Choroid plexus epithelial cell (primary cell): ENCODE measurements at regions not wholly inside any gene's neighbourhood (a gene's known extent, or its start where the extent isn't known, plus 50 kb on each side); places are given as distances from the start of the nearest gene placed in this dataset.

Experiments used
- DNase-seq: peaks from one replicate; pipeline ENCODE4 v3.0.0-alpha.2; 2010; ENCODE audit warnings: low read depth
- H3K4me3 ChIP-seq: 2 replicates; pipeline ENCODE4 v1.5.1; 2011; ENCODE audit warnings: low read depth, mild to moderate bottlenecking, control low read depth, low read length, moderate library complexity
- TF ChIP-seq, protein P1 (sequence below): conservative IDR thresholded peaks from 2 replicates; pipeline ENCODE4 v1.5.1; 2011; ENCODE audit warnings: low read depth, mild to moderate bottlenecking, control low read depth, inconsistent platforms, low read length, moderate library complexity

GRCh38 chr12:127857661-127858060 lies 409.3 kb upstream of the TMEM132C start:
- TF ChIP-seq, protein P1, sequence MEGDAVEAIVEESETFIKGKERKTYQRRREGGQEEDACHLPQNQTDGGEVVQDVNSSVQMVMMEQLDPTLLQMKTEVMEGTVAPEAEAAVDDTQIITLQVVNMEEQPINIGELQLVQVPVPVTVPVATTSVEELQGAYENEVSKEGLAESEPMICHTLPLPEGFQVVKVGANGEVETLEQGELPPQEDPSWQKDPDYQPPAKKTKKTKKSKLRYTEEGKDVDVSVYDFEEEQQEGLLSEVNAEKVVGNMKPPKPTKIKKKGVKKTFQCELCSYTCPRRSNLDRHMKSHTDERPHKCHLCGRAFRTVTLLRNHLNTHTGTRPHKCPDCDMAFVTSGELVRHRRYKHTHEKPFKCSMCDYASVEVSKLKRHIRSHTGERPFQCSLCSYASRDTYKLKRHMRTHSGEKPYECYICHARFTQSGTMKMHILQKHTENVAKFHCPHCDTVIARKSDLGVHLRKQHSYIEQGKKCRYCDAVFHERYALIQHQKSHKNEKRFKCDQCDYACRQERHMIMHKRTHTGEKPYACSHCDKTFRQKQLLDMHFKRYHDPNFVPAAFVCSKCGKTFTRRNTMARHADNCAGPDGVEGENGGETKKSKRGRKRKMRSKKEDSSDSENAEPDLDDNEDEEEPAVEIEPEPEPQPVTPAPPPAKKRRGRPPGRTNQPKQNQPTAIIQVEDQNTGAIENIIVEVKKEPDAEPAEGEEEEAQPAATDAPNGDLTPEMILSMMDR: no peak
- DNase-seq: no peak
- no peak overlapping the region for H3K4me3 ChIP-seq

GRCh38 chr12:127860536-127860935 lies 406.4 kb upstream of the TMEM132C start:
- no peak for DNase-seq
- TF ChIP-seq, protein P1: no peak
- H3K4me3 ChIP-seq: no peak overlapping the region

DNA sequence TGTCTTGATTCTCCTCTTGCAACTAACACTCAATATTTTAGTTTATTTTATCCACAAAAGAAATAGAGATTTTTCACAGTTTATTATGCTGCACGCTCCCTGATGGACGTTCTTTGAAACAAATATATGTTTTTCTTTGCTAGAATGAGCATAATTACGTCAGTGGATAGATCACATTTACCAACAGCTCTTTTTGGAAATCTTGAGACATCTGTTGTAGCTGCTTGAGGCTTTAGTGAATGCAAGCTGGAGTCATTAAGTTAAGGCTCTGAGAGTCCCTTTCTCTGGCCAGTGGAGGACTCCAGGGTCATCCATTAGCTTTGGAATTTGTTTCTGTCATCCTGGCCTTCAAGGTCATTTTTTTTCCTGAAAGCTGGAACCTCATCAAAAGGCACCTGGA lies 405.6 kb upstream of the TMEM132C start:
- no peak for DNase-seq
- no peak overlapping the region for H3K4me3 ChIP-seq
- TF ChIP-seq, protein P1: no peak

DNA sequence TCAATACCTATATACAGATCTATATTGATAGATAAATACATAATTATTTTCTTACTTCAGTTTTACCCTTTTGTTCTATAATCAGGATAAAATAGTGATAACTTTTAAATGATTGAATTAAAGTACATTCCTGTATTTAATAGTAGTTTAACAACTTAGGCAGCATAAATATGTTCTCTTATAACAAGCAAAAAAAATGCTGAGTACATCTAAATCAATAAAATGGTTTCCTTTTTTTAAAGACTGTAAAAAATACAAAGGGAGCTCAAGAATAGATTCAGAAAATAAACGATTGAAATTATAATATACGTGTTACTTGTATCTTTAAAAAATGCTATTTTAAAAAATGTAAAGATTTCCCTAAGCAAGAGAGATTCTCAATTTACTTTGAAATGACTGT lies 393.7 kb upstream of the TMEM132C start:
- TF ChIP-seq, protein P1: no peak
- no peak overlapping the region for H3K4me3 ChIP-seq
- no peak for DNase-seq

- no peak for DNase-seq
- no peak overlapping the region for H3K4me3 ChIP-seq
- TF ChIP-seq, protein P1: no peak
These were observed 385.4 kb upstream of the TMEM132C start for GRCh38 chr12:127881371-127882140.

GRCh38 chr12:127883013-127883412 lies 384.0 kb upstream of the TMEM132C start:
- TF ChIP-seq, protein P1: no peak
- no peak for DNase-seq
- H3K4me3 ChIP-seq: no peak overlapping the region
